H1 (cell line): ENCODE measurements at regions not wholly inside any gene's neighbourhood (a gene's known extent, or its start where the extent isn't known, plus 50 kb on each side); places are given as distances from the start of the nearest gene placed in this dataset.

Source experiments
- EGR1 ChIP-seq: IDR thresholded peaks from 2 replicates; pipeline ENCODE4 v1.6.1; 2011; ENCODE audit warnings: low read depth, low read length, borderline replicate concordance
- EZH2 ChIP-seq: fragments of 200-600 bp; sonication (generic); IDR thresholded peaks from 2 replicates; pipeline ENCODE4 v1.7.1; 2012; ENCODE audit warnings: low read depth, mild to moderate bottlenecking, moderate library complexity, low read length, inconsistent platforms; ENCODE audit not compliant: severe bottlenecking
- HDAC2 ChIP-seq, 2 experiments: fragments of 300-600 bp in 1 of 2; sonication (generic) in 1 of 2; IDR thresholded peaks; 2 replicates each; pipeline ENCODE4 v1.6.1; 2011 to 2012; ENCODE audit warnings: low read depth in 2 of 2, low read length in 2 of 2, mild to moderate bottlenecking in 2 of 2, moderate library complexity in 2 of 2, borderline replicate concordance in 1 of 2, inconsistent platforms in 1 of 2
- HDAC6 ChIP-seq: IDR thresholded peaks from one replicate; pipeline ENCODE4 v1.7.1; 2012; ENCODE audit warnings: low read depth, mild to moderate bottlenecking, inconsistent platforms, low read length, moderate library complexity
- POLR2A ChIP-seq, 2 experiments: IDR thresholded peaks; 1 replicate in 1 of 2; 2 replicates in 1 of 2; pipeline ENCODE4 v1.6.1; 2011; ENCODE audit warnings: low read depth in 2 of 2, low read length in 2 of 2, mild to moderate bottlenecking in 2 of 2; ENCODE audit errors: control extremely low read depth in 1 of 2
- RAD21 ChIP-seq, 2 experiments: IDR thresholded peaks in 1 of 2; conservative IDR thresholded peaks in 1 of 2; 2 replicates each; pipeline ENCODE4 v1.6.1; 2011; ENCODE audit warnings: low read depth in 2 of 2, low read length in 2 of 2, improper control_type of control experiment in 1 of 2, inconsistent platforms in 1 of 2, mild to moderate bottlenecking in 1 of 2, moderate library complexity in 1 of 2
- TAF1 ChIP-seq: IDR thresholded peaks from 2 replicates; pipeline ENCODE4 v1.6.1; 2011; ENCODE audit warnings: mild to moderate bottlenecking, low read depth, low read length
- TF ChIP-seq, protein P1 (sequence below), 3 experiments: IDR thresholded peaks; 1 replicate in 2 of 3; 2 replicates in 1 of 3; pipeline versions ENCODE4 v1.5.1 to v1.6.1; 2011; ENCODE audit warnings: low read length in 3 of 3, mild to moderate bottlenecking in 3 of 3, inconsistent platforms in 2 of 3, low read depth in 1 of 3, moderate library complexity in 1 of 3; ENCODE audit not compliant: insufficient read depth in 1 of 3; ENCODE audit errors: control extremely low read depth in 1 of 3

DNA sequence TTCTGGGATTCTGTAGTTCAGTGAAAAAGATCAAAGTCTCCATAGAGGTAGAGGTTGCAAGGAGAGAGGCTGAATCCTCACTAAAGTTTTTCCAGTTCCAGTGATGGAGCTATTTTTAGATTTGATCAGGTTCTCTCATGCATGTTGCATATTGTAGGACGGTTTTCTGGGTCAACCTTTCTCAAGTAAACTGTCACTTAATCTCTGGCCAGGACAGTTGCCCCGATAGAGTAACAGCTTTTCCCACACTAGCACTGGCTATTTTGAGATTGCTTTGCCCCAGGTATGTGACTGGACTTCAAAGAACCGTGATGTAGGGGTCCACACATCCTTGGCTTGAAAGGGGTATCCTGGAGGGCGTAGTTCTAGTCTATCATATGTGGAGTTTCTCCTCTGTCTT, 67.4 kb upstream of the EPCAM start:
- TF ChIP-seq EGR1 (no peak), POLR2A (IDR thresholded peaks at IDR 0.05; ENCODE audit: control extremely low read depth in 1 of 2, low read depth in 2 of 2, low read length in 2 of 2) (no peak), TAF1 (no peak), RAD21 (IDR thresholded peaks at IDR 0.05 in 1 of 2, conservative IDR thresholded peaks at IDR 0.05 in 1 of 2; ENCODE audit: low read depth in 2 of 2, low read length in 2 of 2) (no peak), EZH2 (no peak), HDAC2 (IDR thresholded peaks at IDR 0.05; ENCODE audit: borderline replicate concordance in 1 of 2, low read depth in 2 of 2, low read length in 2 of 2) (no peak), HDAC6 (no peak)
- TF ChIP-seq, protein P1, sequence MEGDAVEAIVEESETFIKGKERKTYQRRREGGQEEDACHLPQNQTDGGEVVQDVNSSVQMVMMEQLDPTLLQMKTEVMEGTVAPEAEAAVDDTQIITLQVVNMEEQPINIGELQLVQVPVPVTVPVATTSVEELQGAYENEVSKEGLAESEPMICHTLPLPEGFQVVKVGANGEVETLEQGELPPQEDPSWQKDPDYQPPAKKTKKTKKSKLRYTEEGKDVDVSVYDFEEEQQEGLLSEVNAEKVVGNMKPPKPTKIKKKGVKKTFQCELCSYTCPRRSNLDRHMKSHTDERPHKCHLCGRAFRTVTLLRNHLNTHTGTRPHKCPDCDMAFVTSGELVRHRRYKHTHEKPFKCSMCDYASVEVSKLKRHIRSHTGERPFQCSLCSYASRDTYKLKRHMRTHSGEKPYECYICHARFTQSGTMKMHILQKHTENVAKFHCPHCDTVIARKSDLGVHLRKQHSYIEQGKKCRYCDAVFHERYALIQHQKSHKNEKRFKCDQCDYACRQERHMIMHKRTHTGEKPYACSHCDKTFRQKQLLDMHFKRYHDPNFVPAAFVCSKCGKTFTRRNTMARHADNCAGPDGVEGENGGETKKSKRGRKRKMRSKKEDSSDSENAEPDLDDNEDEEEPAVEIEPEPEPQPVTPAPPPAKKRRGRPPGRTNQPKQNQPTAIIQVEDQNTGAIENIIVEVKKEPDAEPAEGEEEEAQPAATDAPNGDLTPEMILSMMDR (IDR thresholded peaks at IDR 0.05; ENCODE audit: control extremely low read depth in 1 of 3, insufficient read depth in 1 of 3, low read depth in 1 of 3, low read length in 3 of 3) = no peak
